GM12878 (cell line): ENCODE measurements at regions not wholly inside any gene's neighbourhood (a gene's known extent, or its start where the extent isn't known, plus 50 kb on each side); places are given as distances from the start of the nearest gene placed in this dataset.

Source experiments
- ATAC-seq: fragments of 200-7000 bp; cut with Tn5 transposase; 3 replicates; pipeline ENCODE4 v1.9.1; 2020; ENCODE audit warnings: mild to moderate bottlenecking, moderate library complexity
- BruUV-seq: library from RNA; stranded (reverse); fragments of 400-500 nt; replicated peaks from 2 replicates; lab custom pipeline; 2021; lab: Mats Ljungman, UMichigan
- CTCF ChIA-PET: fragments of 300-600 bp; sonication (Branson Sonifier 250); formaldehyde crosslinking; extraction: SDS; loops from one replicate; lab custom pipeline; 2021; ENCODE audit warnings: inconsistent platforms; lab: Yijun Ruan, JAX
- POLR2A ChIA-PET: fragments of 350-600 bp; formaldehyde crosslinking; extraction: SDS; loops from one replicate; lab custom pipeline; 2021; ENCODE audit warnings: inconsistent platforms; lab: Charles Lee
- RAD21 ChIA-PET: fragments of 300-600 bp; sonication (Branson Sonifier 250); formaldehyde crosslinking; loops from one replicate; lab custom pipeline; 2023; ENCODE audit warnings: antibody characterized with exemption; ENCODE audit not compliant: unreplicated experiment; lab: Charles Lee
- SMC1A ChIA-PET: fragments of 300-600 bp; sonication (Branson Sonifier 250); formaldehyde crosslinking; loops from one replicate; lab custom pipeline; 2023; ENCODE audit not compliant: unreplicated experiment, uncharacterized antibody; lab: Charles Lee
- DNase-seq: peaks from one replicate; pipeline ENCODE4 v3.0.0-alpha.2; 2011; ENCODE audit warnings: low read depth, low spot score
- FAIRE-seq: peaks from 3 replicates; lab custom pipeline; 2011; peaks lifted over from hg19 to GRCh38; lab: Jason Lieb, UNC
- H2AFZ ChIP-seq: 2 replicates; pipeline ENCODE4 v1.6.0; 2011; ENCODE audit warnings: low read depth, low read length, control low read depth; ENCODE audit not compliant: control insufficient read depth
- H3K27ac ChIP-seq: 2 replicates; pipeline ENCODE4 v1.5.1; 2011; ENCODE audit warnings: control low read depth; ENCODE audit not compliant: control insufficient read depth, insufficient read depth
- H3K27me3 ChIP-seq, 2 experiments: replicated peaks in 1 of 2; 2 replicates each; pipeline versions ENCODE4 v1.6.0 to v1.6.1; 2011; ENCODE audit warnings: low read length in 1 of 2; ENCODE audit not compliant: control insufficient read depth in 2 of 2, insufficient read depth in 2 of 2
- H3K36me3 ChIP-seq, 2 experiments: 2 replicates each; pipeline ENCODE4 v1.5.1; 2011; ENCODE audit warnings: low read length in 1 of 2; ENCODE audit not compliant: control insufficient read depth in 2 of 2, insufficient read depth in 2 of 2
- H3K4me1 ChIP-seq: 2 replicates; pipeline ENCODE4 v1.6.1; 2011; ENCODE audit warnings: mild to moderate bottlenecking, low read length, moderate library complexity, mixed read lengths; ENCODE audit not compliant: control insufficient read depth, insufficient read depth
- H3K4me2 ChIP-seq: 2 replicates; pipeline ENCODE4 v1.6.0; 2011; ENCODE audit warnings: control low read depth; ENCODE audit not compliant: control insufficient read depth, insufficient read depth
- H3K4me3 ChIP-seq: fragments of 200-600 bp; sonication (generic); 2 replicates; pipeline ENCODE4 v1.5.1; 2016
- H3K79me2 ChIP-seq: 2 replicates; pipeline ENCODE4 v1.6.0; 2011; ENCODE audit warnings: low read length; ENCODE audit not compliant: control insufficient read depth, insufficient read depth
- H3K9ac ChIP-seq: 2 replicates; pipeline ENCODE4 v1.8.0; 2011; ENCODE audit warnings: low read length, control low read depth, mixed read lengths; ENCODE audit not compliant: control insufficient read depth, insufficient read depth
- H3K9me3 ChIP-seq: replicated peaks from 3 replicates; pipeline ENCODE4 v1.5.1; 2011; ENCODE audit warnings: mild to moderate bottlenecking, low read length; ENCODE audit not compliant: control insufficient read depth, insufficient read depth
- H4K20me1 ChIP-seq: 2 replicates; pipeline ENCODE4 v1.6.0; 2011; ENCODE audit not compliant: control insufficient read depth, insufficient read depth
- ATF7 ChIP-seq: fragments of 450-650 bp; IDR thresholded peaks from 2 replicates; pipeline ENCODE4 v1.6.1; 2016; ENCODE audit warnings: low read depth, mild to moderate bottlenecking
- CEBPB ChIP-seq, 2 experiments: fragments of 150-350 bp in 1 of 2; IDR thresholded peaks; 2 replicates each; pipeline ENCODE4 v1.6.1; 2012 to 2014; ENCODE audit warnings: low read depth in 2 of 2, low read length in 2 of 2, borderline replicate concordance in 1 of 2, inconsistent platforms in 1 of 2
- CHD1 ChIP-seq: IDR thresholded peaks from 2 replicates; pipeline ENCODE4 v1.6.1; 2012; ENCODE audit warnings: low read depth, low read length, improper control_type of control experiment
- ETV6 ChIP-seq, 2 experiments: fragments of 450-650 bp in 1 of 2; IDR thresholded peaks in 1 of 2; conservative IDR thresholded peaks in 1 of 2; 2 replicates each; pipeline ENCODE4 v1.6.1; 2014; ENCODE audit warnings: antibody characterized with exemption in 1 of 2, borderline replicate concordance in 1 of 2, low read depth in 1 of 2, mild to moderate bottlenecking in 1 of 2, moderate library complexity in 1 of 2
- EZH2 ChIP-seq: IDR thresholded peaks from 2 replicates; pipeline ENCODE4 v1.6.1; 2012; ENCODE audit warnings: low read depth, mild to moderate bottlenecking, control low read depth, inconsistent platforms, low read length, borderline replicate concordance; ENCODE audit not compliant: control insufficient read depth
- GABPA ChIP-seq: IDR thresholded peaks from 2 replicates; pipeline ENCODE4 v1.6.1; 2014; ENCODE audit warnings: antibody characterized with exemption, low read depth, mild to moderate bottlenecking, inconsistent platforms
- KDM1A ChIP-seq: fragments of 200-600 bp; sonication (generic); IDR thresholded peaks from 2 replicates; pipeline ENCODE4 v1.6.1; 2016; ENCODE audit warnings: borderline replicate concordance
- KLF5 ChIP-seq: fragments of 450-650 bp; IDR thresholded peaks from 2 replicates; pipeline ENCODE4 v1.6.1; 2014; ENCODE audit warnings: mild to moderate bottlenecking; ENCODE audit not compliant: partially characterized antibody
- NFYA ChIP-seq: IDR thresholded peaks from 2 replicates; pipeline ENCODE4 v1.6.1; 2011; ENCODE audit warnings: low read depth, mild to moderate bottlenecking, low read length, improper control_type of control experiment, borderline replicate concordance
- NR2C2 ChIP-seq: IDR thresholded peaks from 2 replicates; pipeline ENCODE4 v1.6.1; 2011; ENCODE audit warnings: borderline replicate concordance, low read depth; ENCODE audit not compliant: control insufficient read depth, insufficient read length
- POU2F2 ChIP-seq: IDR thresholded peaks from 3 replicates; pipeline ENCODE4 v1.6.1; 2011; ENCODE audit warnings: low read depth, mild to moderate bottlenecking, low read length, borderline replicate concordance
- RAD51 ChIP-seq: fragments of 450-650 bp; IDR thresholded peaks from 2 replicates; pipeline ENCODE4 v1.6.1; 2016; ENCODE audit warnings: moderate library complexity, mild to moderate bottlenecking, inconsistent platforms
- SPI1 ChIP-seq: IDR thresholded peaks from 2 replicates; pipeline ENCODE4 v1.6.1; 2011; ENCODE audit warnings: low read depth, mild to moderate bottlenecking, low read length, moderate library complexity, borderline replicate concordance; ENCODE audit not compliant: insufficient read depth
- TAF1 ChIP-seq: IDR thresholded peaks from 2 replicates; pipeline ENCODE4 v1.6.1; 2011; ENCODE audit warnings: mild to moderate bottlenecking, low read depth, low read length, borderline replicate concordance
- TCF7 ChIP-seq: IDR thresholded peaks from 2 replicates; pipeline ENCODE4 v1.6.1; 2014; ENCODE audit warnings: antibody characterized with exemption, borderline replicate concordance
- ZNF622 ChIP-seq: fragments of 450-650 bp; IDR thresholded peaks from 2 replicates; pipeline ENCODE4 v1.6.1; 2017; ENCODE audit warnings: mild to moderate bottlenecking, inconsistent platforms
- ZZZ3 ChIP-seq: IDR thresholded peaks from 2 replicates; pipeline ENCODE4 v1.6.1; 2011; ENCODE audit warnings: low read depth; ENCODE audit not compliant: control insufficient read depth, insufficient read length
- in situ Hi-C: fragments of 300-500 bp; cut with MboI; formaldehyde crosslinking; loops from 9 replicates; pipeline ENCODE4 v1.14.3; 2018; ENCODE audit warnings: mixed read lengths
- intact Hi-C: fragments of 100-400 bp; cut with micrococcal nuclease; formaldehyde crosslinking; loops from one replicate; pipeline ENCODE4 v1.14.2; 2022; ENCODE audit not compliant: unreplicated experiment
- TF ChIP-seq, protein P1 (sequence below): fragments of 450-650 bp; IDR thresholded peaks from 2 replicates; pipeline ENCODE4 v1.6.1; 2016; ENCODE audit warnings: mild to moderate bottlenecking
- TF ChIP-seq, protein P2 (sequence below): fragments of 450-650 bp; IDR thresholded peaks from 2 replicates; pipeline ENCODE4 v1.6.1; 2017; ENCODE audit warnings: antibody characterized with exemption, mild to moderate bottlenecking, moderate library complexity

GRCh38 chr5:103923616-103924168 lies 361.1 kb upstream of the NUDT12 start:
- Histone ChIP-seq H4K20me1 (no peaks in the 10 kb centered on the region; the same call in 1 of the 2 replicates), H3K36me3 (no peaks in the 10 kb centered on the region), H3K27ac (no peak overlapping the region), H3K79me2 (no peaks in the 10 kb centered on the region), H3K9me3 (no peaks in the 10 kb centered on the region), H2AFZ (no peak overlapping the region), H3K4me1 (no peaks in the 10 kb centered on the region), H3K27me3 (no peaks in the 10 kb centered on the region), H3K9ac (no peak overlapping the region), H3K4me2 (no peak overlapping the region), H3K4me3 (no peak overlapping the region)
- DNase-seq (no peak), FAIRE-seq (no peak), ATAC-seq (no peak)
- ChIA-PET RAD21 (interaction anchor here (0.6 kb wide), 1 partner anchor 293 kb away, joined by 3 read pairs; no protein-coding TSS in a partner anchor), SMC1A (interaction anchor here (1.0 to 1.2 kb wide), 3 partner anchors 15 to 47 kb away, joined by 3 to 4 read pairs (median 3); no protein-coding TSS in a partner anchor), POLR2A (no interaction called here), CTCF (interaction anchor here (1.0 to 1.4 kb wide), 2 partner anchors 15 to 16 kb away, joined by 3 read pairs; no protein-coding TSS in a partner anchor)
- no peak for TF ChIP-seq KLF5
- no peak for TF ChIP-seq EZH2
- TF ChIP-seq, protein P1, sequence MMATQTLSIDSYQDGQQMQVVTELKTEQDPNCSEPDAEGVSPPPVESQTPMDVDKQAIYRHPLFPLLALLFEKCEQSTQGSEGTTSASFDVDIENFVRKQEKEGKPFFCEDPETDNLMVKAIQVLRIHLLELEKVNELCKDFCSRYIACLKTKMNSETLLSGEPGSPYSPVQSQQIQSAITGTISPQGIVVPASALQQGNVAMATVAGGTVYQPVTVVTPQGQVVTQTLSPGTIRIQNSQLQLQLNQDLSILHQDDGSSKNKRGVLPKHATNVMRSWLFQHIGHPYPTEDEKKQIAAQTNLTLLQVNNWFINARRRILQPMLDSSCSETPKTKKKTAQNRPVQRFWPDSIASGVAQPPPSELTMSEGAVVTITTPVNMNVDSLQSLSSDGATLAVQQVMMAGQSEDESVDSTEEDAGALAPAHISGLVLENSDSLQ = no peak
- TF ChIP-seq ATF7 = no peak
- no peak for TF ChIP-seq TCF7
- no peak for TF ChIP-seq CEBPB (IDR thresholded peaks at IDR 0.05; ENCODE audit: borderline replicate concordance in 1 of 2, low read depth in 2 of 2, low read length in 2 of 2)
- TF ChIP-seq, protein P2, sequence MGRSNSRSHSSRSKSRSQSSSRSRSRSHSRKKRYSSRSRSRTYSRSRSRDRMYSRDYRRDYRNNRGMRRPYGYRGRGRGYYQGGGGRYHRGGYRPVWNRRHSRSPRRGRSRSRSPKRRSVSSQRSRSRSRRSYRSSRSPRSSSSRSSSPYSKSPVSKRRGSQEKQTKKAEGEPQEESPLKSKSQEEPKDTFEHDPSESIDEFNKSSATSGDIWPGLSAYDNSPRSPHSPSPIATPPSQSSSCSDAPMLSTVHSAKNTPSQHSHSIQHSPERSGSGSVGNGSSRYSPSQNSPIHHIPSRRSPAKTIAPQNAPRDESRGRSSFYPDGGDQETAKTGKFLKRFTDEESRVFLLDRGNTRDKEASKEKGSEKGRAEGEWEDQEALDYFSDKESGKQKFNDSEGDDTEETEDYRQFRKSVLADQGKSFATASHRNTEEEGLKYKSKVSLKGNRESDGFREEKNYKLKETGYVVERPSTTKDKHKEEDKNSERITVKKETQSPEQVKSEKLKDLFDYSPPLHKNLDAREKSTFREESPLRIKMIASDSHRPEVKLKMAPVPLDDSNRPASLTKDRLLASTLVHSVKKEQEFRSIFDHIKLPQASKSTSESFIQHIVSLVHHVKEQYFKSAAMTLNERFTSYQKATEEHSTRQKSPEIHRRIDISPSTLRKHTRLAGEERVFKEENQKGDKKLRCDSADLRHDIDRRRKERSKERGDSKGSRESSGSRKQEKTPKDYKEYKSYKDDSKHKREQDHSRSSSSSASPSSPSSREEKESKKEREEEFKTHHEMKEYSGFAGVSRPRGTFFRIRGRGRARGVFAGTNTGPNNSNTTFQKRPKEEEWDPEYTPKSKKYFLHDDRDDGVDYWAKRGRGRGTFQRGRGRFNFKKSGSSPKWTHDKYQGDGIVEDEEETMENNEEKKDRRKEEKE = no peak
- no peak for TF ChIP-seq KDM1A
- TF ChIP-seq NFYA = no peak
- TF ChIP-seq ZNF622 = no peak
- no peak for TF ChIP-seq TAF1
- TF ChIP-seq CHD1 = no peak
- TF ChIP-seq POU2F2 = no peak
- TF ChIP-seq SPI1 = no peak
- TF ChIP-seq ETV6 (conservative IDR thresholded peaks at IDR 0.05 in 1 of 2, IDR thresholded peaks at IDR 0.05 in 1 of 2; ENCODE audit: borderline replicate concordance in 1 of 2, low read depth in 1 of 2) = no peak
- TF ChIP-seq ZZZ3 = no peak
- TF ChIP-seq RAD51 = no peak
- no peak for TF ChIP-seq NR2C2
- no peak for TF ChIP-seq GABPA
- no TSS peak for BruUV-seq
- in situ Hi-C loops = no loop called here
- intact Hi-C loops = no loop called here
